G401.6 (cell line): ENCODE measurements at regions not wholly inside any gene's neighbourhood (a gene's known extent, or its start where the extent isn't known, plus 50 kb on each side); places are given as distances from the start of the nearest gene placed in this dataset.
"Not testable (repeated sequence)": the region's sequence is repeated elsewhere in the genome, so short reads cannot be mapped to it uniquely, and the experiment has no call there.

Source experiments
- FAIRE-seq: peaks from 2 replicates; lab custom pipeline; 2012; peaks lifted over from hg19 to GRCh38; lab: Jason Lieb, UNC

DNA sequence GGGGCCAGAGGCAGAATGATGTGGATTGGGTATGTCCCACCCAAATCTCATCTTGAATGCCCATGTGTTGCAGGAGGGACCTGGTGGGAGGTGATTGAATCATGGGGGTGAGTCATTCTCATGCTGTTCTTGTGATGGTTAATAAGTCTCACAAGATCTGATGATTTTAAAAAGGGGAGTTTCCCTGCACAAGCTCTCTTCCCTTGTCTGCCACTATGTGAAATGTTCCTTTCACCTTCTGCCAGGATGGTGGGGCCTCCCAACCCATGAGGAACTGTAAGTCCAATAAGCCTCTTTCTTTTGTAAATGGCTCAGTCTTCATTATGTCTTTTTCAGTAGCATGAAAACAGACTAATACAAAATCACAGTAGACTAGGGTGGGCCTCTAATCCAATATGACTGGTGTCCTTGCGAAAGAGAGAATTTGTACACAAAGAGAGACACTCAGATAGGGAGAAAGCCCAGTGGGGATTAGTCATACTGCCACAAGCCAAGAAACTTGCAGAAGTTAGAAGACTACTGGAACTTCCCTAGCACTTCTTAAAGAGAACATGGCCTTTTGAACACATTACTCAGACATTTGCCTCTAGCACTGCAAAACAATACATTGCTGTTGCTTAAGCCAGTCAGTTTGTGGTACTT is 68.4 kb downstream of the ANXA1 start:
- FAIRE-seq: no peak

DNA sequence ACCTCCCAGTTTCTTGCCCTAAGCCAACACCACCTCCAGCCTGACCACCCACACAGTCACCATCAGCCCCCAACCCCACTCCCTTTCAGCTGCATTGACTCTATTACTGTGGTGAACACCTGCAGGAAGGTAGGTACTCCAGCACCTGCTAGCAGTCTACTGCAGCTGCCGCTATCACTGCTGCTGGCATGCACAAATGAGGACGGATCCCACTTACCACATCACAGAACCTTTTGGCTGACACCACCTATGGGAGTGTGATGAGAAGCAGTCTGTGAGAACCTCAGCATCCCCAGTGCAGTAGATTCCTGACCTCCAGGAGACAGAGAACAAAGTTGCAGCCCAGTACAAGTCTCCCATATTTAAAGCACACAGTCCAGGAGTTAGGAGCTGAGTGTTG is 71.9 kb downstream of the ANXA1 start:
- FAIRE-seq: no peak

DNA sequence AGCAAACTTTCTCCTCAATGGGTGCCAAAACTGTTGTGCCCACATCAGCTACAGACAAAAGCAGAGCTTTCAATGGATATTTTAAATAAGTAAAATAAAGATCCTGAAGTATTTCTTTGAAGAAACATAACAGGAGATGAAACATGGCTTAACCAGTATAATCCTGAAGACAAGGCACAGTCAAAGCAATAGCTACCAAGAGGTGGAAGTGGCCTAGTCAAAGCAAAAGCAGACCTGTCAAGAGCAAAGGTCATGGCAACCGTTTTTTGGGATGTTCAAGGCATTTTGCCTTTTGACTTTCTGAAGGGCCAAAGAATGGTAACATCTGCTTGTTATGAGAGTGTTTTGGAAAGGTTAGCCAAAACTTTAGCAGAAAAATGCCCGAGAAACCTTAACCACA is 77.9 kb downstream of the ANXA1 start:
- FAIRE-seq: no peak

DNA sequence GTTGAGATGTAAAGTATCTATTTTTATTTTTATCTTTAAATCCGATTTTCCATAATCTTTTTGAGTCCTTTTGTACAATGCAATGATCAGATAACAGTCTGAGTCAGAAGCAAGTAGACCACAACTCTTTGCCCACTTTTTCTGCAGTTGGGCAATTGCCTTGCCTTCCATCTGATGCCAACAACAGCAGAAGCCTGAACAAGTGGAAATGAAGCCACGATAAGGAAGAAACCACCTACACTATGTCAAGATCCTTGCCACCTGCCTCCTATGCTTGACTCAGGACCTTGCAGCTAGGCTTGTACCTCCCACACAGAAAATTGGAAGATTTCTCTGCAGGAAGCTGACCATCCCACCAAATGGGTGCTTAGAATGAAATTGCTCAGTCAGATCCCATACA is 78.6 kb downstream of the ANXA1 start:
- FAIRE-seq: no peak

DNA sequence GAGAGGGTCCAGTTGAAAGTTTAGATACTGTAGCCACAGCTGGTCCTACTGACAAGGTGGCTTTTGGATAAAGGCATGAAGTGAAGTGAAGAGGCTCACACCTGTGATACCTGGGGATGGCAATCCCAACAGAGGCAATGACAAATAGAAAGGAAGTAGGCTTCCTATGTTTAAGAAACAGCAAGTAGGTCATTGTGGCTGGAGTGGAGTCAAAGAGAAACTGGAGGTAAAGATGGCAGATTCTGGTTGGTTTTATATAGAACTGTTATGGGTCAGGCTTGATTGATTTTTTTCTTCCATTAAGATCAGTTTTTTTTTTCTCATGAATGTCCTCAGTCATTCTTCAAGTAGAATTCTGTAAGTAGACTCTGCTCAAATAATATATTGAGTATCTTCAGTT is 79.5 kb downstream of the ANXA1 start:
- FAIRE-seq: no peak

DNA sequence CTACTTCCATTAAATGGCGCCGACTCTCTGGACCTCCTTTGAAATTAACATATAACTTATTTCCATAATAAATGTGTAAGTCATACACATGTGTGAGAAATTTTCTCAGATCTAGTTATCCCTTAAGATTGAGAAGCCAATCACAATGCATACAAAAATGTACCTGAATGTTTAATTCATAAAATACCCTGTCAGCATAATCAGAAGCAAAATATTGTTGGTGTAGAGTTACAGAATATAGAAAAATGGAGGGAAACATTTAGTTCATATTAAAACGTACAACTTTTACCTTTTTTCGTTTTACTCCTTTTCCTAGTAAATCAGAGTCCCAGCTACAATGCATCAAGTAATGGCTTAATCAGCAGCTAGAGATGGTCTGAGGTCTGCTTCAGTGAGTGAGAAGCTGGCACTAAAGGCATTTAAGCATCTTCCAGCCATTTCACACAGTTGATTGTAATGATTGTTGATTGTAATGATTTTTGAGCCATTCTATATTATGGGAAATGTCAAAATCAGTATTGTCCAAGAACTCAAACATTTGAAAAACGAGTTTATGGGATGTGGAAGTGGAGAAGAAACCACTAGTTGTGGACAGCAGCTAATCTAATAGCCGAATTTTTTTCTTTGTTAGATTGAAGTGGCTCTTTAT is 81.8 kb downstream of the ANXA1 start:
- FAIRE-seq: no peak

DNA sequence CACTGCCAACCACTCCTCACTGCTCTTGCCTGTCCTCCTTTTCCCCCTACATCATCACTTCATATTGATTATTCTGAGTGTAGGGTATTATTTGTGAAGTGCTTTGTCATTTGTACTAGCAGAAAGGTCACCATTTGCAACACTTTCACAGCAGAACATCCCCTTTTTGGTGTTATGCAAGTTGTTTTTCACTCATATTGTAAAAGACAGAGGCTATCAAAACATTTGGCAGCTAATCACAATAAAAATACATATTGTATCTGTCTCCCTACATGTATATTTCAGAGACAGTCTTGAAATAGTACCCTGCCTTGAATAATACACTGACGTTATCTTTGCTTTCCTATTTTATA is 82.3 kb downstream of the ANXA1 start:
- no peak for FAIRE-seq

DNA sequence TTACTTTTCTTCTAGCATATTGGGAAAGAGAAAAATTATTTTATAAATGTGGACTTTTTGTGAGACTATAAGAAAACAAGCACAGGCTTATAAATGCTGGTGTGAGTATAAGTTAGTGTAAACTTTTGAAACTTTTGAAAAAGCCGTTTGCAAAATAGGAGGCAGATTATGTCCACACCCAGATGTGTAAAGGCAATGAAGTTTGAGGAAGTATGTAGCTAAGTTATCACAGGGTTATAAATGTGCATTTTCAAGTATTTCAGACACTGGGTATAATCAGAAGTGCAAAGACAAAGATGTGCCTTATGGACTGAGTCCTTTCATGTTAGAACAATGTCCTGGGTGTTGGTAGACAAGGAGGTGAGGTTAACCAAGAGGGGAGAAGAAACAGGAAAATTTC is 85.5 kb downstream of the ANXA1 start:
- no peak for FAIRE-seq

DNA sequence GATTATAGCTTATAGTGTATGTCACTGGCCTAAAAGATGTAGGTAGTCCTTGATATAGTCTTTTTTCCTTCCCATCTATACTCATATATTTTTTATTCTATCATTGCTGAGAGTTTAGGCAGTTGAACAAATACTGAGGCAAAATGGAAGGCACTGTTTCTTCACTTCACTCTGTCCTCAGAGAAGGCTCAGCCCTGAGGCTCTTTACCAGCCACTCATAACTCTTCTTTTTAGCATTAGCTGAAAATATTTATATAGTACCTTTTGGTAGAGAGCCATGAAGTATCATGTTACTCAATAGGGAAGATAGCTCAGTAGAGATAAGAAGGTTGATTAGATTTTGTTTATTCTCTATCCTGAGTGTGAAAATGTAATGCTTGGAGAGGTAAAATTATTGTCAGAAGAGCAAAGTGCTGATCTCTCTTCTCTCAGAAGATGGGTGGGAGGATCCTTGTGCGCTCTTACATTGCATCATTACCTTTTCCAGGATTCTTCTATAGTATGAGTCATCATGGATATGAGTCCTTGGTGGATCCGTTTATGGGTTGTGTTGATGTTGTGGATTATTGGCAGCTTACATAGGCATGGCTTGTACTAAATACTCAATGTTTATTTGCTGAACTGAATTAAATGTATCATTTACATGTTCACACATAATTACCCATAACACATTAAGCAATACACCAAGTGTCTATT is 88.1 kb downstream of the ANXA1 start:
- no peak for FAIRE-seq

DNA sequence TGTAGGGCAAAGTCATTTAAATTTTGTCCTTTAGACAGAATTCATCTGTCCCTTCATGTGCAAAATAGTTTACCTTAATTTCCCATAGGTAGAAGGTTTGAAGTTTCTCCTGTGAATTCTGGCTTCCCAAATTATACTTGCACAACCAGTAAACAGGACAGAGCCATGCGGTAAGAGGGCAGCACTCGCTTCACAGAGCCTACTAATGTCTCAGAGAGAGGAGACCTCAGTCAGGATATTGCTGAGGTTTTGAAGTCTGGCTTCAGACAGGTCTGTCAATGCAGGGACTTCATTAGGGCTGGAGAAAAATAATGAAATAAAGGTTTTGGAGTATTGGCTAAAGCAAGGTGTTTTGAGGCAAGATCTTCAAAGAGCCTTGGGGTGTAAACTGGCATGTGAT is 91.4 kb downstream of the ANXA1 start:
- FAIRE-seq: no peak

DNA sequence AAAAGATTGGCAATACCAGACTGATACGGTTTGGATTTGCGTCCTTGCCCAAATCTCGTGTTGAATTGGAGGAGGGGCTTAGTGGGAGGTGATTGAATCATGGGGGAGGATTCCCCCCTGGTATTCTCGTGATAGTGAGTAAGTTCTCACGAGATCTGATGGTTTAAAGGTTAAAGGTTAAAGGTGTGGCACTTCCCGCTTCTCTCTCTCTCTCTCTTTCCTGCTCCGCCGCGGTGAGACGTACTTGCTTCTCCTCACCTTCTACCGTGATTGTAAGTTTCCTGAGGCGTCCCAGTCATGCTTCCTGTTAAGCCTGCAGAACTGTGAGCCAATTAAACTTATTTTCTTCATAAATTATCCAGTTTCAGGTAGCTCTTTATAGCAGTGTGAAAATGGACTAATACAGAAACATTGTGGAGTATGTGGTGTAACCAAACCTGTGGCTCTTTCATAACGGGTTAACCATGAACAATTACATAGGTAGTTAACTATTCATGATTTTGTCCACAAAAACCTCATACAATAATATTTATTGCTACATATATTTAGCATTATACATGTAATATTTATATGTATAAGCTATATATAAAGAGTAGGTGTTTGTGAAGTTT is 107.5 kb downstream of the ANXA1 start:
- FAIRE-seq: no peak

DNA sequence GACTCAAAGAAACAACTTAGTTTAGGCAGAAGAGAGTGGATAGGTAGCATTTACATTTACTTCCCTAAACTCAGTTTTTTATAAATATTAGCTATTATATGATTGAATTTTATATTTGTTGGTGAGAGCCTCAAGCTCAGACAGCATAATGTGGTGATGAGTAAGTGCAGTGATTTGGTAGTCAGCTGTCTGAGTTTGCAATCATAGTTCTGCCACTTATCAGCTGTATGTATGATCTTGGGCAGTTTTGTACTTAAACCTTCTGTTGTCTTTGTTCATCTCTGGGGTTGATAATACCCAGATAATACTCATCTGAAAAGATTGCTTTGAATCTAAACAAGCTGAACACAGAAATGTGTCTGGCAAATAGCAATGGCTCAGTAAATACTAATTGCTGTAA is 108.8 kb downstream of the ANXA1 start:
- no peak for FAIRE-seq

DNA sequence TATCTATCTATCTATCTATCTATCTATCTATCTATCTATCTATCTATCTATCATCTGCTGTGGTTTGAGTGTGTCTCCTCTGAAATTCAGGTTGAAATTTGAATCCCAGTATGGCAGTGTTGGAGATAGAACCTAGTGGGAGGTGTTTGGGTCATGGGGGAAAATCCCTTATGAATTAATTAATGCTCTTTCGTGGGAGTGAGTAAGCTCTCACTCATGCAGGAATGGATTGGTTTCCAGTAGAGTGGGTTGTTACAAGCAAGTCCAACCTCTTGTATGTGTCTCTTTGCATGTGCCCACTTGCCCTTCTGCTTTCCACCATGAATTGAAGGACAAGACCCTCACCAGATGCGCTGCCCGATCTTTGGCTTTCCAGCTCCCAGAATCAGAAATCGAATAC is 113.0 kb downstream of the ANXA1 start:
- FAIRE-seq: no peak

DNA sequence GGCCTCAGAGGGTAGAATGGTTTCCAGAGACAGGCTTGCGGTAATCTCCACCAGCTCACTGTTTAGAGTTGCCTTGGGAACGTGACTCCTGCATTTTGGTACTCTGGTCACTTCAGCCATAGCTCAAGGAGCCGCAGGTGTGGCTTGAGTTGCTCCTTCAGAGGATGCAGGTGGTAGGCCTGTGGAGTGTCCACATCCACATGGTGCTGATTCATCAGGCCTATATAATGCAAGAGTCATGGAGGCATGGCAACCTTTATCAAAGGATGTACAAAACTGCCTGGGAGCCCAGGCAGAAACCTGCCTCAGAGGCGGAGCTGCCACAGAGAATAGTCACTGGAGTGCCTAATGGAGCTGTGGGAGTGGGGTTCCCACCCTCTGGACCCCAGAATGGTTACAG is 114.2 kb downstream of the ANXA1 start:
- no peak for FAIRE-seq

DNA sequence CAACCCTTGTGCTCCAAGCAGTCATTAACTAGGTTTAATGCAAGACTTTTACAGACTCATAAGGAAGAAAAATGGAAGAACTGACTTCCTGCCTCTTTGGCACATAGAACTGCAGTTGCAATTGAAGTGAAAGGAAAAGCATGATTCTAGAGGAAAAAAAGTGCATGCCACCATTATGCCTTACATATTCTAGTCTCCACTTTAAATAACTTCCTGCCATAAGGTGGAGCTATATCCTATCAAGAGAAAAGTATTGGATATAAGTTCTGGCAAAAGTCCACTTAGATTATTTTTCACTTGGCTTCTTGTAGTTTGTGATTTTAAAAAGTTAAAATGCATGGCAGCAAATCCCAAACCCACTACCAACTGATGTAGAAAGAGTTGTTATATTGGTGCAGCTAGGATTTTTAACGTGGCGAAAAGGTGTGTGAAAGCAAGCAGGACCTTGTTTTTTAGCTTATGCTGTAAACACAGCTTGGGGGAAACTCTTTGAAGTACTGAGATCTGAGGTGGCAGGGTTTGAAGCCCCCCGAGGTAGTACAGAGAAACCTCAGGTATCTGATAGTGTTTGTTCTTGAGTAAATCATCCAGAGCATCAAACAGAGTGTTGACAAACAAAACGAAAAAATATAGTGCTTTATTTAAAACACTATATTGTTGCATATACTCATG is 117.9 kb downstream of the ANXA1 start:
- no peak for FAIRE-seq

DNA sequence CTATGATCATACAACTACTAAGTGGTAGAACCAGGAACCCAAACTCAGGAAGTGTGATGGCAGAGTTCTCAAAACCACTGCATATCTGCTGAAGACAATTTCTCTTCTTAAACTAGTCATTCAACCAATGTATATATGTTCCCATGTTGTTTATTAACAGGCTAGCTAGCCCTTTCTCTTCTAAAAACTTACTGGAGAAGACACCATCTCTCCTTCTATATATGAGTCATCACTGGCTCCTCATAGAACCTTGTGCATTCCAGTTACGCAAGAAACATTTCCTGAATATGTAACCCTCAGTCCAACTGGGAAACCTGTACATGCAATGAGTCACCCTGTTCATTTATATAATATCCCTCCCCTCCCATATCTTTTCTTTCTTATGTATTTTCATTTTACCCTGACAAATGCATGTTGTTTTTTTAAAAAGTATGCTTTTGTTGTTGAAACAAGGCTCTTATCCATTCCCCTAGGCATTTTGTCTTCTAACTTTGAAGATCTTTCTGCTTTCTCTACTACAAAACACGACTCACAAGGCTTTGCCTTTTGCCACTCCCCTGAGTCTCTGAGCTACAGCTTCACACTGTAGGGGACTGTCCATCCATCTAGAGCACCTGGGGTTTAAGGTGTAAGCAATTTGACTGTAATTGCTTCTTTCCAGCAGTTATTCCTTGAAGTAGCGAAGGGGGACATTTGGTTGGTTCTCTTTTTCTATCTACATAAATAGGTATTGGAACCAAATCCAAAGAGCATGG is 119.5 kb downstream of the ANXA1 start:
- FAIRE-seq: no peak

DNA sequence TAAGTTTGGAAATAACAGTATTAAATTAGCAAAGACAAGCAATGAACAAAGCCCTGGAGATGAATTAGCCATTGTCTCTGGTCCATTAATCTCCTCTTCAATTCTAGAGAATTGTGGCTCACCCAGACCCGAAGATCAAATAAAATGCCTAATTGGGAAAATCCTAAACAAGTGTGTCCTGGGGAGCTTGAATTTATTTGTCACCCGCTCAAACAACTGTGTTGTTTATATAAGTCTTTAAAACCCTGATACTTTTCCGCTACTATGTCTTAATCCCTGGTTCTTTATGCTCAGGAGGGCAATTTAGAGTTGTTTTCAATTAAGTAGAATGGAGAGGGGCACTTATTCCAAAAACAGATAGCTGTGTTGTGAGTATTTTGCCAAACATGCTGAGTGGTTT is 128.4 kb downstream of the ANXA1 start:
- FAIRE-seq: no peak

DNA sequence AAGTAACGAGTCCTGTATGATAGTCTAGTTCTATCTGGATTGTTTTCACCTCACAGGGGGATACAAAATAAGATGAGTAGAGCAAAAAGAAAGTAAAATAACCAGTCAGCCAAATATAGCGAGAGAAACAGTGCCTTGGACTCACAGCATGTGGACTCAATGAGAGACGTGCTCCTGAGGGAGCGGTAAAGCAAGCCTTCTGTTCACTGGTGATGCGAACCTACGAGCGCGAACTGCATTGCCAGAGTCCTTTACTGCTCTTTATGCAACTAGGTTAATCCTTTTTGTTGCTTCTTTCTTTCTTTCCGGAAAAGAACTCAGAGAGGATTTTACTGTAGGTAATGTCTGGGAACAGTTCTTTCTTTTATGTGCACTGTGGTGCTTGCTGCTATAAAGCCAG is 132.7 kb downstream of the ANXA1 start:
- FAIRE-seq: no peak

DNA sequence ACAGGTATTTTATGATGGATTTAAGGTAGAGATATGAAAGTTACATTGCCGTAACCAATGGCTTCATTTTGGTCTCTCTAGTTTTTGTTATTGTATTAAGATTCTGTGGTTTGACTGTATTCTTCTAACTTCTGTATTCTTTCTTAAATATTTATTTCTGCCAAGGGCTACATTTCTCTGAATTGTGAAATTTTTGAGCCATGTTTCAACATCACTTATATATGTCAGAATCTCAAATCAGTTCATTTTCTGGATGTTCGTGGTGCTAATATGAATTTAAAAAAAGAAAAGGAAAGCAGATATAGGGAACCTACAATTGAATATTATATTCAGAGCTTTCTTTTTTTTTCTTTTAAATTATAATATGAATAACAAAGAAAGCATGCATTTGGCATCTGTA is 142.7 kb downstream of the ANXA1 start:
- no peak for FAIRE-seq

DNA sequence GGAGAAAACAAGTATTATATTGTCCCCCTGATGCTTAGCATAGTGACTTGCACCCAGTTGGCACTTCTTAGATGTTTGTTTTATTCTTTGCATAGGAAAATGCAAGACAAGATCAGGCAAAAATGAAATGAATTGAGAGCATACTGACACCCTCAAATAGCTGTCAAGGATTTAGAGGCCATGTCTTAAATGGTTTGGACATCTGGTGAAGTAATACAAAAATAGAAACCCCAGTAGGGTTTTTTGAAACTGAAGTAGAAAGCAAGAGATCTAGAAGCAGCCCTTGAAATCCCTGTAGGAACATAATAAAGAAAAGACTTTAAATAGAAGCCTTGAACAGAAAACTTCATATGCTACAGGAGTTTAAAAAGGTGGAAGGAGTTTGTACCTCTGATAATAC is 174.3 kb downstream of the ANXA1 start:
- no peak for FAIRE-seq

DNA sequence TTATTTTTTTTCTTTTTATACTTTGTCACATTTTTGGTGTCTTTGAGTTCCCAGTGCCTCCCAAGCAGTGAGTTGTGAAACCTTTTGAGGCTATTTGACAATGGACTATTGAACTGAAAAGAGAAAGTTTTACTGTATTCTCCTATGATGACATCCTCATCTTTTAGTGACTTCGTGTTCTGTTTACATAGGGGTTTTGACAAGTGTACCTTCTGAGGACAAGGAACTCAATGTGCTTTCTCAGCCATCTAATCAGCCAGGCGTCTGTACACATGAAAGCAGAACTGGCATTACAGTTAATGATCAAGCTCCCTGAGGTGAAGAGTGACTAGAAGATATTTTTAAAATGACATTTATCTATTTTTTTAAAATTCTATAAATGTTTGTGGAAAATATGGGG is 175.5 kb downstream of the ANXA1 start:
- FAIRE-seq: no peak

DNA sequence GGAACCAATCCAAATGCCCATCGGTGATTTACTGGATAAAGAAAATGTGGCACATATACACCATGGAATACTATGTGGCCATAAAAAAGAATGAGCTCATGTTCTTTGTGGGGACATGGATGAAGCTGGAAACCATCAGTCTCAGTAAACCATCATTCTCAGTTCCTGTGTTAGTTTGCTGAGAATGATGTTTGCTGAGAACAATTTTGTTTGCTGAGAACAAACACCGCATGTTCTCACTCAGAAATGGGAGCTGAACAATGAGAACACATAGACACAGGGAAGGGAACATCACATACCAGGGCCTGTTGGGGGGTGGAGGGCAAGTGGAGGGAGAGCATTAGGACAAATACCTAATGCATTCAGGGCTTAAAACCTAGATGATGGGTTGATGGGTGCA is 185.5 kb downstream of the ANXA1 start:
- FAIRE-seq: not testable (repeated sequence)
